ENCODE measurements at regions not wholly inside any gene's neighbourhood (a gene's known extent, or its start where the extent isn't known, plus 50 kb on each side); places are given as distances from the start of the nearest gene placed in this dataset.

- no CpG with 5 or more reads among the region's 13 CpGs for WGBS (ENCODE audit: extremely low coverage, insufficient read length, low lambda C conversion rate)
- Histone ChIP-seq H3K4ac (ENCODE audit: low read depth, low read length) (no peak overlapping the region), H3K4me2 (ENCODE audit: insufficient read depth, insufficient read length, low read length) (no peak overlapping the region), H2BK12ac (ENCODE audit: insufficient read length, low read depth, low read length) (no peak overlapping the region), H3T11ph (ENCODE audit: low read length) (no peak overlapping the region), H2AK5ac (ENCODE audit: insufficient read length, low read length) (no peak overlapping the region), H4K91ac (ENCODE audit: insufficient read length, low read depth, low read length) (no peak overlapping the region), H3K9ac (ENCODE audit: extremely low read depth, insufficient read length, low read length) (no peak overlapping the region), H2AFZ (ENCODE audit: low read length) (no peak overlapping the region), H2BK120ac (ENCODE audit: low read depth, low read length, poor library complexity, severe bottlenecking) (no peak overlapping the region), H2BK15ac (ENCODE audit: low read depth, low read length) (no peak overlapping the region), H3K23ac (ENCODE audit: insufficient read length, low read depth, low read length) (no peak overlapping the region), H2BK5ac (ENCODE audit: insufficient read length, low read length) (no peak overlapping the region), H4K5ac (ENCODE audit: insufficient read length, low read depth, low read length) (no peak overlapping the region), H4K20me1 (ENCODE audit: control insufficient read depth, insufficient read depth, insufficient read length) (peaks cover 2% of the 10 kb centered on the region), H3K18ac (ENCODE audit: insufficient read length, low read depth, low read length) (no peak overlapping the region), H3K9me3 (ENCODE audit: control insufficient read depth, low read depth, low read length) (no peaks in the 10 kb centered on the region), H3K14ac (ENCODE audit: insufficient read depth, low read length) (no peak overlapping the region), H3K27ac (ENCODE audit: insufficient read length, low read depth, low read length) (no peak overlapping the region), H3K4me1 (ENCODE audit: insufficient read depth, low read length) (no peaks in the 10 kb centered on the region), H4K8ac (replicated peaks; ENCODE audit: insufficient read length, low read depth, low read length) (no peak overlapping the region), H3K27me3 (ENCODE audit: insufficient read depth, low read length) (no peaks in the 10 kb centered on the region), H3K79me1 (ENCODE audit: insufficient read depth, low read depth, low read length, poor library complexity, severe bottlenecking) (no peaks in the 10 kb centered on the region), H3K79me2 (ENCODE audit: insufficient read depth, low read length) (no peaks in the 10 kb centered on the region), H3K56ac (ENCODE audit: insufficient read length, low read depth, low read length) (no peak overlapping the region), H3K23me2 (ENCODE audit: insufficient read length, low read depth, low read length, poor library complexity, severe bottlenecking) (no peaks in the 10 kb centered on the region), H2BK20ac (ENCODE audit: low read depth, low read length, poor library complexity, severe bottlenecking) (no peak overlapping the region)
- DNase-seq: no peak
- TF ChIP-seq, protein P1, sequence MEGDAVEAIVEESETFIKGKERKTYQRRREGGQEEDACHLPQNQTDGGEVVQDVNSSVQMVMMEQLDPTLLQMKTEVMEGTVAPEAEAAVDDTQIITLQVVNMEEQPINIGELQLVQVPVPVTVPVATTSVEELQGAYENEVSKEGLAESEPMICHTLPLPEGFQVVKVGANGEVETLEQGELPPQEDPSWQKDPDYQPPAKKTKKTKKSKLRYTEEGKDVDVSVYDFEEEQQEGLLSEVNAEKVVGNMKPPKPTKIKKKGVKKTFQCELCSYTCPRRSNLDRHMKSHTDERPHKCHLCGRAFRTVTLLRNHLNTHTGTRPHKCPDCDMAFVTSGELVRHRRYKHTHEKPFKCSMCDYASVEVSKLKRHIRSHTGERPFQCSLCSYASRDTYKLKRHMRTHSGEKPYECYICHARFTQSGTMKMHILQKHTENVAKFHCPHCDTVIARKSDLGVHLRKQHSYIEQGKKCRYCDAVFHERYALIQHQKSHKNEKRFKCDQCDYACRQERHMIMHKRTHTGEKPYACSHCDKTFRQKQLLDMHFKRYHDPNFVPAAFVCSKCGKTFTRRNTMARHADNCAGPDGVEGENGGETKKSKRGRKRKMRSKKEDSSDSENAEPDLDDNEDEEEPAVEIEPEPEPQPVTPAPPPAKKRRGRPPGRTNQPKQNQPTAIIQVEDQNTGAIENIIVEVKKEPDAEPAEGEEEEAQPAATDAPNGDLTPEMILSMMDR (conservative IDR thresholded peaks at IDR 0.05): no peak
- Mint-ChIP-seq H3K36me3 (ENCODE audit: insufficient read depth in 1 of 3, low read depth in 3 of 3) (peaks cover 0 to under 1% (median 0%) of the 10 kb centered on the region in 3 experiments; a peak in 4 of 7 replicates), H3K27ac (no peak overlapping the region), H3K4me3 (no peak overlapping the region), H3K9me3 (no peaks in the 10 kb centered on the region; a peak in 1 of 5 replicates), H3K27me3 (ENCODE audit: low read depth) (peaks cover 5% of the 10 kb centered on the region), H3K4me1 (peaks cover 14 to 19% of the 10 kb centered on the region in 2 experiments)
Observed at GRCh38 chr17:419073-419735, 66.6 kb upstream of the RPH3AL start.

Measured in H9 (cell line).